ENCODE measurements at regions not wholly inside any gene's neighbourhood (a gene's known extent, or its start where the extent isn't known, plus 50 kb on each side); places are given as distances from the start of the nearest gene placed in this dataset.

DNA sequence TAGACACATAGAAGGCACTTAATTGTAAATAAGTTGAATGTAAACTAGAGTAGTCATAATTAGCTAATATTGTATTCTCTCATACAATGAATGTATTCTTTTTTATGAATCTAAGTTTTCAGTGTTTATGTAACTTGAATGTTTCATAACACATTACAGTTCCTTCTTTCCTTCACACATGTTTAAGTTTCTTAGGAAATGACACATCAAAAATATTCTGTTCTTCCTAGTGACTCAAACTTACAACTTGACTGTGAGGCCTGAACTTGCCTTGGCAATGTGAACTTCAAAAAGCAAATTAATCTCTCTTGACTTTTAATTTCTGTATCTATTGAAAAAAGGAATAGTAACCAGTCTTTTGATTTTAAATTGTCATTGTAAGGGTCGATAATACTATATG is 700.1 kb downstream of the KCNT2 start:
- TF ChIP-seq, protein P1, sequence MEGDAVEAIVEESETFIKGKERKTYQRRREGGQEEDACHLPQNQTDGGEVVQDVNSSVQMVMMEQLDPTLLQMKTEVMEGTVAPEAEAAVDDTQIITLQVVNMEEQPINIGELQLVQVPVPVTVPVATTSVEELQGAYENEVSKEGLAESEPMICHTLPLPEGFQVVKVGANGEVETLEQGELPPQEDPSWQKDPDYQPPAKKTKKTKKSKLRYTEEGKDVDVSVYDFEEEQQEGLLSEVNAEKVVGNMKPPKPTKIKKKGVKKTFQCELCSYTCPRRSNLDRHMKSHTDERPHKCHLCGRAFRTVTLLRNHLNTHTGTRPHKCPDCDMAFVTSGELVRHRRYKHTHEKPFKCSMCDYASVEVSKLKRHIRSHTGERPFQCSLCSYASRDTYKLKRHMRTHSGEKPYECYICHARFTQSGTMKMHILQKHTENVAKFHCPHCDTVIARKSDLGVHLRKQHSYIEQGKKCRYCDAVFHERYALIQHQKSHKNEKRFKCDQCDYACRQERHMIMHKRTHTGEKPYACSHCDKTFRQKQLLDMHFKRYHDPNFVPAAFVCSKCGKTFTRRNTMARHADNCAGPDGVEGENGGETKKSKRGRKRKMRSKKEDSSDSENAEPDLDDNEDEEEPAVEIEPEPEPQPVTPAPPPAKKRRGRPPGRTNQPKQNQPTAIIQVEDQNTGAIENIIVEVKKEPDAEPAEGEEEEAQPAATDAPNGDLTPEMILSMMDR (conservative IDR thresholded peaks at IDR 0.05; ENCODE audit: low read length) = no peak
- TF ChIP-seq EZH2phosphoT487 (IDR thresholded peaks at IDR 0.05; ENCODE audit: borderline replicate concordance) = no peak

Data from Loucy (cell line).